Activated CD4-positive, alpha-beta T cell treated with anti-CD3 and anti-CD28 coated beads for 48 hours (primary cell): ENCODE measurements at regions not wholly inside any gene's neighbourhood (a gene's known extent, or its start where the extent isn't known, plus 50 kb on each side); places are given as distances from the start of the nearest gene placed in this dataset.
"Not testable (repeated sequence)": the region's sequence is repeated elsewhere in the genome, so short reads cannot be mapped to it uniquely, and the experiment has no call there.

Experiments
- DNase-seq: peaks from one replicate; pipeline ENCODE4 v3.0.0-alpha.2; 2020

GRCh38 chr5:92852219-92852618 is 728.8 kb downstream of the NR2F1-AS1 start:
- no peak for DNase-seq

- no peak for DNase-seq
Measured at GRCh38 chr5:92850886-92851285, 730.1 kb downstream of the NR2F1-AS1 start.

GRCh38 chr5:92849756-92850155 is 731.3 kb downstream of the NR2F1-AS1 start:
- no peak for DNase-seq

GRCh38 chr5:92841604-92842155 is 739.3 kb downstream of the NR2F1-AS1 start:
- DNase-seq = no peak

GRCh38 chr5:92838253-92838652 is 742.8 kb downstream of the NR2F1-AS1 start:
- no peak for DNase-seq

- DNase-seq = no peak
Measured at GRCh38 chr5:92836855-92837755, 743.9 kb downstream of the NR2F1-AS1 start.

- DNase-seq = no peak
Measured at GRCh38 chr5:92835712-92836111, 745.3 kb downstream of the NR2F1-AS1 start.

GRCh38 chr5:92823551-92823950 is 757.5 kb downstream of the NR2F1-AS1 start:
- DNase-seq = not testable (repeated sequence)

GRCh38 chr5:92822183-92822582 is 758.8 kb downstream of the NR2F1-AS1 start:
- DNase-seq = no peak

- no peak for DNase-seq
Measured at GRCh38 chr5:92809855-92810465, 771.1 kb downstream of the NR2F1-AS1 start.

- no peak for DNase-seq
Measured at GRCh38 chr5:92808474-92808873, 772.5 kb downstream of the NR2F1-AS1 start.

- no peak for DNase-seq
Measured at GRCh38 chr5:92807085-92807484, 773.9 kb downstream of the NR2F1-AS1 start.

GRCh38 chr5:92805446-92805845 is 775.6 kb downstream of the NR2F1-AS1 start:
- no peak for DNase-seq

- no peak for DNase-seq
Measured at GRCh38 chr5:92801911-92802310, 779.1 kb downstream of the NR2F1-AS1 start.

GRCh38 chr5:92800365-92800764 is 780.7 kb downstream of the NR2F1-AS1 start:
- no peak for DNase-seq

- DNase-seq = no peak
Measured at GRCh38 chr5:92795633-92796032, 785.4 kb downstream of the NR2F1-AS1 start.

GRCh38 chr5:92780057-92780456 is 801.0 kb downstream of the NR2F1-AS1 start:
- DNase-seq = no peak

GRCh38 chr5:92779536-92779935 is 801.5 kb downstream of the NR2F1-AS1 start:
- no peak for DNase-seq

GRCh38 chr5:92778261-92778660 is 802.8 kb downstream of the NR2F1-AS1 start:
- no peak for DNase-seq

GRCh38 chr5:92777421-92777820 is 803.6 kb downstream of the NR2F1-AS1 start:
- no peak for DNase-seq

- no peak for DNase-seq
Measured at GRCh38 chr5:92775711-92776615, 805.1 kb downstream of the NR2F1-AS1 start.

- no peak for DNase-seq
Measured at GRCh38 chr5:92769978-92770377, 811.0 kb downstream of the NR2F1-AS1 start.

GRCh38 chr5:92761585-92761984 is 819.4 kb downstream of the NR2F1-AS1 start:
- no peak for DNase-seq
